HG03378 (cell line): ENCODE measurements at regions not wholly inside any gene's neighbourhood (a gene's known extent, or its start where the extent isn't known, plus 50 kb on each side); places are given as distances from the start of the nearest gene placed in this dataset.

Experiments used
- ATAC-seq: cut with Tn5 transposase; IDR thresholded peaks from one replicate; pipeline ENCODE4 v1.9.1; 2021; ENCODE audit warnings: mild to moderate bottlenecking, moderate library complexity; ENCODE audit not compliant: unreplicated experiment

GRCh38 chr11:32161293-32161692 is 70.4 kb downstream of the RCN1 start:
- ATAC-seq: no peak

- no peak for ATAC-seq
Measured at GRCh38 chr11:32162351-32162750, 71.5 kb downstream of the RCN1 start.

- ATAC-seq: no peak
Measured at GRCh38 chr11:32162906-32163305, 72.0 kb downstream of the RCN1 start.

GRCh38 chr11:32163557-32163956 is 72.7 kb downstream of the RCN1 start:
- ATAC-seq: no peak

- ATAC-seq: no peak
Measured at GRCh38 chr11:32164836-32165235, 74.0 kb downstream of the RCN1 start.

GRCh38 chr11:32168924-32169323 is 78.0 kb downstream of the RCN1 start:
- no peak for ATAC-seq

GRCh38 chr11:32171445-32171844 is 80.6 kb downstream of the RCN1 start:
- ATAC-seq: no peak

- no peak for ATAC-seq
Measured at GRCh38 chr11:32172041-32172847, 81.4 kb downstream of the RCN1 start.

- ATAC-seq: peak; percentile 59
Measured at GRCh38 chr11:32172848-32173834, 82.3 kb downstream of the RCN1 start.

- ATAC-seq: no peak
Measured at GRCh38 chr11:32173977-32174376, 83.1 kb downstream of the RCN1 start.

GRCh38 chr11:32176223-32176934 is 85.5 kb downstream of the RCN1 start:
- peak; percentile 85 for ATAC-seq

GRCh38 chr11:32178692-32179091 is 87.8 kb downstream of the RCN1 start:
- ATAC-seq: no peak

GRCh38 chr11:32183512-32183911 is 92.6 kb downstream of the RCN1 start:
- no peak for ATAC-seq

GRCh38 chr11:32184041-32184722 is 93.3 kb downstream of the RCN1 start:
- ATAC-seq: no peak

GRCh38 chr11:32184723-32185376 is 94.0 kb downstream of the RCN1 start:
- no peak for ATAC-seq

GRCh38 chr11:32186118-32186517 is 95.2 kb downstream of the RCN1 start:
- no peak for ATAC-seq

GRCh38 chr11:32187111-32187510 is 96.2 kb downstream of the RCN1 start:
- ATAC-seq: no peak

GRCh38 chr11:32188785-32189184 is 97.9 kb downstream of the RCN1 start:
- no peak for ATAC-seq

GRCh38 chr11:32196137-32196536 is 105.3 kb downstream of the RCN1 start:
- ATAC-seq: no peak

- ATAC-seq: no peak
Measured at GRCh38 chr11:32198053-32198452, 107.2 kb downstream of the RCN1 start.
